Fibroblast of lung (primary cell): ENCODE measurements at regions not wholly inside any gene's neighbourhood (a gene's known extent, or its start where the extent isn't known, plus 50 kb on each side); places are given as distances from the start of the nearest gene placed in this dataset.

ENCODE experiments used
- DNase-seq, 2 donors: peaks; one replicate each; pipeline versions ENCODE4 v3.0.0 to v3.0.0-alpha.2; 2010; ENCODE audit warnings: low read depth in 2 of 2
- H2AFZ ChIP-seq: 2 replicates; pipeline ENCODE4 v1.5.1; 2012; ENCODE audit warnings: low read length, control low read depth, inconsistent platforms
- H3K27ac ChIP-seq: 2 replicates; pipeline ENCODE4 v1.5.1; 2011; ENCODE audit warnings: low read length, control low read depth; ENCODE audit not compliant: insufficient read depth
- H3K27me3 ChIP-seq: 2 replicates; pipeline ENCODE4 v1.5.1; 2011; ENCODE audit warnings: mild to moderate bottlenecking, low read length; ENCODE audit not compliant: control insufficient read depth, insufficient read depth
- H3K36me3 ChIP-seq: 2 replicates; pipeline ENCODE4 v1.5.1; 2011; ENCODE audit warnings: low read length; ENCODE audit not compliant: control insufficient read depth, insufficient read depth
- H3K4me1 ChIP-seq: 2 replicates; pipeline ENCODE4 v1.5.1; 2011; ENCODE audit warnings: low read length; ENCODE audit not compliant: control insufficient read depth, insufficient read depth; ENCODE audit errors: extremely low read depth
- H3K4me2 ChIP-seq: 2 replicates; pipeline ENCODE4 v1.5.1; 2011; ENCODE audit warnings: low read length, control low read depth; ENCODE audit not compliant: insufficient read depth; ENCODE audit errors: extremely low read depth
- H3K4me3 ChIP-seq, 4 experiments: fragments of 200-600 bp in 1 of 4; sonication (generic) in 1 of 4; replicated peaks in 1 of 4; 2 replicates each; pipeline ENCODE4 v1.5.1; 2011 to 2016; ENCODE audit warnings: low read length in 4 of 4, low read depth in 3 of 4, mild to moderate bottlenecking in 3 of 4, control low read depth in 2 of 4, inconsistent platforms in 1 of 4, mixed read lengths in 1 of 4; ENCODE audit not compliant: insufficient read depth in 1 of 4; ENCODE audit errors: control extremely low read depth in 1 of 4
- H3K79me2 ChIP-seq: 2 replicates; pipeline ENCODE4 v1.5.1; 2012; ENCODE audit warnings: mild to moderate bottlenecking, low read length, inconsistent platforms; ENCODE audit not compliant: control insufficient read depth, insufficient read depth
- H3K9ac ChIP-seq: 2 replicates; pipeline ENCODE4 v1.5.1; 2011; ENCODE audit warnings: mild to moderate bottlenecking, low read length, control low read depth; ENCODE audit not compliant: insufficient read depth
- H3K9me3 ChIP-seq: 2 replicates; pipeline ENCODE4 v1.5.1; 2012; ENCODE audit warnings: low read depth, low read length; ENCODE audit not compliant: control insufficient read depth, insufficient read depth
- H4K20me1 ChIP-seq: 2 replicates; pipeline ENCODE4 v1.5.1; 2011; ENCODE audit warnings: low read length; ENCODE audit not compliant: control insufficient read depth, insufficient read depth; ENCODE audit errors: extremely low read depth
- CTCF ChIP-seq, 2 donors: IDR thresholded peaks in 1 of 2; conservative IDR thresholded peaks in 1 of 2; 1 replicate in 1 of 2; 2 replicates in 1 of 2; pipeline ENCODE4 v1.5.1; 2011 to 2012; ENCODE audit warnings: low read length in 2 of 2, control low read depth in 1 of 2, inconsistent platforms in 1 of 2, low read depth in 1 of 2, mild to moderate bottlenecking in 1 of 2
- EZH2 ChIP-seq: IDR thresholded peaks from 2 replicates; pipeline ENCODE4 v1.5.1; 2012; ENCODE audit warnings: low read length, control low read depth, mild to moderate bottlenecking; ENCODE audit errors: missing control alignments

GRCh38 chr6:100160930-100161329 is 166.9 kb upstream of the MCHR2 start:
- H3K27ac ChIP-seq: no peak overlapping the region
- no peaks in the 10 kb centered on the region for H3K79me2 ChIP-seq
- H3K4me3 ChIP-seq: no peak overlapping the region
- no peak for TF ChIP-seq CTCF (conservative IDR thresholded peaks at IDR 0.05 in 1 of 2, IDR thresholded peaks at IDR 0.05 in 1 of 2; ENCODE audit: low read depth in 1 of 2, low read length in 2 of 2)
- no peak for TF ChIP-seq EZH2
- no peak overlapping the region for H3K9ac ChIP-seq
- H3K36me3 ChIP-seq: no peaks in the 10 kb centered on the region
- no peak overlapping the region for H3K4me2 ChIP-seq
- no peak for DNase-seq
- no peaks in the 10 kb centered on the region for H3K9me3 ChIP-seq
- no peak overlapping the region for H2AFZ ChIP-seq
- no peaks in the 10 kb centered on the region for H3K4me1 ChIP-seq
- H3K27me3 ChIP-seq: peaks cover 12% of the 10 kb centered on the region
- no peaks in the 10 kb centered on the region for H4K20me1 ChIP-seq

- DNase-seq: no peak
- H3K27ac ChIP-seq: no peak overlapping the region
- H3K27me3 ChIP-seq: peaks cover 2% of the 10 kb centered on the region
- no peak for TF ChIP-seq EZH2
- no peak overlapping the region for H2AFZ ChIP-seq
- no peaks in the 10 kb centered on the region for H3K79me2 ChIP-seq
- no peaks in the 10 kb centered on the region for H3K36me3 ChIP-seq
- H3K4me2 ChIP-seq: no peak overlapping the region
- H3K9me3 ChIP-seq: no peaks in the 10 kb centered on the region
- H3K4me1 ChIP-seq: no peaks in the 10 kb centered on the region
- no peak overlapping the region for H3K9ac ChIP-seq
- H3K4me3 ChIP-seq: no peak overlapping the region
- H4K20me1 ChIP-seq: no peaks in the 10 kb centered on the region
Measured at GRCh38 chr6:100155141-100155540, 161.1 kb upstream of the MCHR2 start.

- Histone ChIP-seq H4K20me1 (no peaks in the 10 kb centered on the region), H3K27ac (no peak overlapping the region), H3K9me3 (no peaks in the 10 kb centered on the region), H3K36me3 (no peaks in the 10 kb centered on the region), H3K4me1 (no peaks in the 10 kb centered on the region), H2AFZ (no peak overlapping the region), H3K79me2 (no peaks in the 10 kb centered on the region), H3K27me3 (peaks cover 2% of the 10 kb centered on the region), H3K4me3 (no peak overlapping the region), H3K4me2 (no peak overlapping the region), H3K9ac (no peak overlapping the region)
- no peak for DNase-seq
- TF ChIP-seq CTCF (conservative IDR thresholded peaks at IDR 0.05 in 1 of 2, IDR thresholded peaks at IDR 0.05 in 1 of 2; ENCODE audit: low read depth in 1 of 2, low read length in 2 of 2): no peak
- TF ChIP-seq EZH2: no peak
Measured at GRCh38 chr6:100153636-100154275, 159.7 kb upstream of the MCHR2 start.
